Activated CD4-positive, alpha-beta T cell treated with anti-CD3 and anti-CD28 coated beads for 1 hour (primary cell): ENCODE measurements at regions not wholly inside any gene's neighbourhood (a gene's known extent, or its start where the extent isn't known, plus 50 kb on each side); places are given as distances from the start of the nearest gene placed in this dataset.

ENCODE experiments used
- DNase-seq: peaks from one replicate; pipeline ENCODE4 v3.0.0-alpha.2; 2020

DNA sequence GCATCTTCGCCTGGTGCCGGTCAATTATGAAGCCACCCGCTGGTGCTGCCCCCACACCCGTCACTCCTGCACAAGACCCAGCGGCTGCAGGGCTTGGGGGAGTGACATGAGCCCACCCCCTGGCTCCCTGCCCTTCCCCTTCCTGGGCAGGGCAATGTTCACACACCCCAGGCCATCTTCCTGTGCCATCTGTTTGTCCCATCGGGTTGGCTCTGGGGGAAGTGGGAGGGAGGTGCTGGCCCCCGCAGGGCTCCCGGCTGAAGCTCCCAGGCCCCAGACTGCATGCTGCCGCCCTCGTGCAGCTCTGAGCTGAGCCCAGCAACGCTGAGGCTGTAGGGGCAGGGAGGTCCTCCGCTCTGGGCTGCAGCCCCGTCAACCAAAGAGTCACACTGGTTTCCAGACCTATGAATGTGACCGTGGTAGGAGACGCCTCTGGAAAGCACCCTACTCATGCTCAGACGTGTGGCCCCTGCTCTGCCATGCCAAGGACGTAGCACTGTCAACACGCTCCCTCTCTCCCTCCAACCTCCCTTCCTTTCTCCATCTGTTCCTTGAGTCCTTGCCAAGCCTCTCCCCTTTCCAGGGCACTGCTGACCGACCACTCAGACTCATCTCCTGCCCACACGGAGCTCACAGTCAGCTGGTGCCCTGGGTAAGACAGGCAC is 140.4 kb downstream of the ENGASE start:
- no peak for DNase-seq

DNA sequence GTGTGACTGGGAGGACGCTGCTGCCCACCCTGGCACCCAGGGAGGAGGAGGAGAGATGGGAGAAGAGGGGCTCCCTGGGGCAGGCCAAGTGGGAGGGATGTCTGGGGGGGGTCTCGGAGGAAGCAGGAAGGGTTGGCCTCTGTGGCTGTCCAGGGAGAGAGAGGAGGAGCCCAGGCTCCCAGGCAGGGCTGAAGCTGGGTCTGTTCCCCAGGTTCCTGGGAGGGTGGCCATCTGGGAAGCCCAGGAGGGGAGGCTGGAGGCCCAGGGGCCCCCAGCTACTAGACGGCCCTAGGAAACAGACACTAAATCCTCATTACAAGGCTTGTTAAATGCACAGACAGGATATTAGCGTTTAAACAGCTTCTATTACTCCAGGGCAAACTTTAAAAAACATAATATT is 139.8 kb downstream of the ENGASE start:
- DNase-seq = no peak

- DNase-seq = no peak
Measured at GRCh38 chr17:79213305-79213704, 138.7 kb downstream of the ENGASE start.

DNA sequence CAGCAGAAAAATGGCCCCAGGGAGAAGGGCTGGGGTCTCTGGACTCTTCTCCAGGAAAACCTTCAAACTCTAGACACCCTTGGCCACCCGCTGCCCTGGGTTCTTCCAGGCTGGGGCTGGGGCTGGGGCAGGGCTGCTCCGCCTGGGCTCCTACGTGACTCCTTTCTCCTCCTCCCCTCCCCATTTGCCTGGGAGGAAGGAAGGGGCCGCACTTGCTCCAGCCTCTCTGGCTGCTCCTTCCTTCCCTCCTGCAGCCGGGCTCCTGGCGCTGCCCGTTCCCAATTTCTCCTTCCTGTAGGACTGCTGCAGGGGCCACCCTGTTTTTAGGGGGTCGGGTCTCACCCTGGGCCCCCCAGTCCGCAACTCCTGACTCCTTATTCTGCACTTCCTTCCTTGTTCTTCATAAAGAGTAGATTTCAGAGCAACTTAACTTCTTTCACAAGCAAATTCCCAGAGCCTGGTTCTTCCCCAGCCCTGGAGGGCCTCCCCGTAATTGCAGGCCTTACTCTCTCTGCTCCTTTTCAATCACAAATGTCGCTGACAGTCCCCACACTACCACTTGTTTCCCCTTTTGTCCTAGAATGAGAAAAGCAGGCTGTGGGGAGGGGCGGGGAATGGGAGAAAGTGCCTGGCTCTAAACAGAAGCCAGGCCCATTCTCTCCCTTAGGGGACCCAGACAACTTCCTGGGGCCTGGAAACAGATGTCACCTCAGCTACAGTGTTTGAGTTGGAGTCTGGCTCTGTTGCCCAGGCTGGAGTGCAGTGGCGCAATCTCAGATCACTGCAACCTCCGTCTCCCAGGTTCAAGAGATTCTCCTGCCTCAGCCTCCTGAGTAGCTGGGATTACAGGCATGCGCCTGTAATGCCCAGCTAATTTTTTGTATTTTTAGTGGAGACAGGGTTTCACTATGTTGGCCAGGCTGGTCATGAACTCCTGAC is 137.8 kb downstream of the ENGASE start:
- DNase-seq = no peak

- no peak for DNase-seq
Measured at GRCh38 chr17:79211061-79211770, 136.6 kb downstream of the ENGASE start.

DNA sequence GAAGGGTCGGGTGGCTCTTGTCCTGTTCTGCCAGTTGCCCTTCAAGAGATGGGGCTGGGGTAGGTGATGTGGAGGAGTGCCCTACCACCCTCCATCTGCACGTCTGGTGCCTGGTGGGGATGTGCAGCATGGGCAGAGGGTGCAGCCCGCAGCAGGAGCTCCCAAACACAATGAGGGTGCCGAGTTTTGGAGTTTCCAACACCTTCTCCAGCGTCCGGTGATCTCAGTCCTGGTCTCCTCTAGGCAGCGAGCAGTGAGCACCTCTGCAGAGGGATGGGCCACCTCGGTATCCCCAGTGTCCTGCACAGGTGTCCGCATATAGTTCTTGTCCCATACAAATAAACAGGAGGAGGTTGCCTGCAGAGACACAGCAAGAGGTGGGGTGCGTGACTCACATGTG is 136.0 kb downstream of the ENGASE start:
- no peak for DNase-seq

GRCh38 chr17:79207960-79208359 is 133.3 kb downstream of the ENGASE start:
- no peak for DNase-seq

- DNase-seq = no peak
Measured at GRCh38 chr17:79205688-79206205, 131.1 kb downstream of the ENGASE start.

DNA sequence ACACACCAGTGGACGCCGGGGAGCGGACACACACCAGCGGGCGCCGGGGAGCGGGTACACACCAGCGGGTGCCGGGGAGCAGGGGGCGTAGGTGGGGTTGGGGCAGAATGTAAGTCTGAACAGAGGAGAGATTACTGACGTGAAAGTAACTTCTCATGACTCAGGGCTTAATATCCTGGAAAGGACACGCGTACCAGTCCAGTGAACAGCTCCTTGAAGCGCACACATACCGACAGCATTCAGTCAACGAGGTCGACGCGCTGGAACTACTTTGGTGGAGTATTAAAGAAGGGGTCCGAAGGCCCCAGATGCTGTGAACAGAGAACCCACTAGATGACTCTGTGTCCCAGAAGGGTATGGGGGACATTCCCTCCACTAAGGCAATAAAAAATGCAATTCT is 129.6 kb downstream of the ENGASE start:
- DNase-seq = no peak

- DNase-seq = no peak
Measured at GRCh38 chr17:79203657-79204056, 129.0 kb downstream of the ENGASE start.

DNA sequence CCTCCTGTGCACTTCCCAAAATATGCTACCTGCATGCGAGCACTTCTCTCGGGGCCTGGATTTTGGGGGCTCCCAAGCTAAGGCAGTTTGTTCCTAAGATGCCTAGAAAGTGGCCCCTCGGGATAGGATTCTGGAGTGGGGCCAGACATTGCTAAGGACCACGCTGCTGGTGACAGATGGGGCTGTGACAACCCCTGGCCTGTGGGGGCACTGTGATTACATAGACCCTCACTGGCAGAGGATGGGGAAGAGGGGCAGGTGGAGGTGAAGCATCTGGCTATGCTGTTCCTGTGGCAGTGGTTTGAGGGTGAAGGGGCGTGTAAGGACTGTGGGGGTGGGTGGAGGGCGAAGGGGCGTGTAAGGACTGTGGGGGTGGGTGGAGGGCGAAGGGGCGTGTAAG is 128.4 kb downstream of the ENGASE start:
- DNase-seq = no peak

DNA sequence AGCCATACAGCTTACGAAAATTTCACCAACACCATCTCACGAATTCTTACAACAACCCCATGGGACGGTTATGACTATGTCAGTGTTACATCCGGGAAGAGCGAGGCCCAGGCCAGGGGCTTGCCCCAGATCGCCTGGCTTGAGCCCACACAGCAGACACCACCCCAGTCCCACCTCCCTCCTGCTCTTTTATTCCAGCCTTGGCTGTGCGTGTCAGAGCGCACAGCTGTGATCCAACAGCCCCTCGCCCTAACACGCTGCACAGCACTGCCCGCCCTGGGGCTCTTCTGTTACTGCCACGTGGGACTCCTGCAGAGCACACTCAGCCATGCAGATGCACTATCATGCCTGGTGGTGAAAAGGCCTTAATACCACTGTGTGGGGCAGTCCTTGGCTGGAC is 127.9 kb downstream of the ENGASE start:
- no peak for DNase-seq

GRCh38 chr17:79201536-79202227 is 127.1 kb downstream of the ENGASE start:
- DNase-seq = no peak

DNA sequence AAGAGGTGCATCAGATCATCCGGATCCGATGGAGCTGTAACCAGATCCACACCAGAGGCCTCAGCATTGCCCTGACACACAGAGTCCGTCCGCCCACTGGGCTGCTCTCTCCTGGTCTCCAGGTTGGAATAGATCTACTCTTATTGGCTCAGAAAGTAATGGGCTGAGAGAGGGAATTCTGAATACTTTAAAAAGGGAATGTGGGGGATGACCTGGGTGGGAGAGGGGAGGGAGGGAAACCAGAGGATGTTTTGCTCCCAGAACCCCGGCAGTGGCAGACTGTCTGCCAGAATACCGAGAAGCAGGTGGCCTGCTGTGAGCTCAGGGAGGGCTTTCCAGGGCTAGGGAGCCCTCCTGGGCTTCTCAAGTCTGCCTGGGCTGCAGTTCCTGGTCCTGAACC is 126.5 kb downstream of the ENGASE start:
- no peak for DNase-seq

GRCh38 chr17:79196913-79197312 is 122.3 kb downstream of the ENGASE start:
- no peak for DNase-seq

- no peak for DNase-seq
Measured at GRCh38 chr17:79192503-79193351, 118.1 kb downstream of the ENGASE start.

- no peak for DNase-seq
Measured at GRCh38 chr17:79191270-79191934, 116.8 kb downstream of the ENGASE start.

- DNase-seq = no peak
Measured at GRCh38 chr17:79189305-79189704, 114.7 kb downstream of the ENGASE start.

- no peak for DNase-seq
Measured at GRCh38 chr17:79188685-79189084, 114.1 kb downstream of the ENGASE start.

DNA sequence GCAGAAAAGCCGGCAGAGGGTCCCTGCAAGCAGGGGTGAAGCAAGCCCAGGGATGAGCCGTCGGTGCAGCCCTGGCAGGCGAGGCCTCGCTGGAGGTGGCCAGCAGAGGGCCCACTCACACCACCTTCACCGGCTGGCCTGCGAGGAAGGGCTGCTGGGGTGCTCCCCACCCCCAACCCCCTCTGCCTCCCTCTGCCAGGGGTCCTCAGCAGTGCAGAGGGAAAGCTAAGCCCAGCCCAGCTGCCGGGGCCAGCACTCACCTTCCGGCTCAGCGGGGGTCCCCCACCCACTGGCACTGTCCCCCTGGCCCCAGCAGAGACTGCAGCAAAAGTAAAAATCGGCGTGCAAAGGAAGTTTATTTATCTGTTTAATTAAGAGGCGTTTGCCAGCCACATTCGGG is 113.4 kb downstream of the ENGASE start:
- no peak for DNase-seq

DNA sequence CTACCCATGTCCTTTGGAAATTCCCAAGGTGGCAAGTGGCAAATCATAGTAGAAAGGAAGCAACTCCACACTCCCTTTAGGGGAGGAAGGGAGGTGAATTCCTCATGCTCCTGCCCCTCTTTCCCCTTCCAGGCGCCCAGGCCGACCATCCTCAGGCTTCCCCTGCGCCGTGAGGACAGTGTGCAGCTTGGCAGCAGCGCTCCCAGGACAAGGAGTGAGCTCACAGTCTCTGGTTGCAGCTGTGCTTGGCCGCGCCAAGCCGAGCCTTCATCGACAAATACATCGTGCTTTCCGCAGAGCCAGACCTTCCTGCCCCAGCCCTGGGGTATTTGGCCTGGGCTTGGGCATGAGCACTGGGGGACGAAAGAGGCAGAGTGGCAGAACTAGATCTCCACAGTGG is 112.6 kb downstream of the ENGASE start:
- DNase-seq = no peak
